PC-3 (cell line): ENCODE measurements at regions not wholly inside any gene's neighbourhood (a gene's known extent, or its start where the extent isn't known, plus 50 kb on each side); places are given as distances from the start of the nearest gene placed in this dataset.

Experiments
- ATAC-seq: fragments of 200-7000 bp; cut with Tn5 transposase; 2 replicates; pipeline ENCODE4 v1.9.1; 2020; ENCODE audit warnings: mild to moderate bottlenecking, moderate library complexity
- BruUV-seq: library from RNA; stranded (reverse); fragments of 400-500 nt; replicated peaks from 2 replicates; lab custom pipeline; 2021; lab: Mats Ljungman, UMichigan
- CTCF ChIA-PET: fragments of 300-600 bp; sonication (Branson Sonifier 250); formaldehyde crosslinking; loops from one replicate; lab custom pipeline; 2022; ENCODE audit warnings: antibody characterized with exemption; lab: Charles Lee
- POLR2A ChIA-PET: fragments of 300-600 bp; sonication (Branson Sonifier 250); formaldehyde crosslinking; loops from one replicate; lab custom pipeline; 2022; ENCODE audit warnings: antibody characterized with exemption; ENCODE audit not compliant: unreplicated experiment; lab: Charles Lee
- DNase-seq: peaks from one replicate; pipeline ENCODE4 v3.0.0-alpha.2; 2015
- H2AFZ ChIP-seq: fragments of 300-600 bp; sonication (generic); 2 replicates; pipeline ENCODE4 v1.6.0; 2016; ENCODE audit warnings: antibody characterized with exemption, low read length
- H3F3A ChIP-seq: fragments of 300-600 bp; sonication (generic); one replicate; pipeline ENCODE4 v1.6.0; 2017; ENCODE audit warnings: antibody characterized with exemption, low read length, control low read depth, mild to moderate bottlenecking; ENCODE audit not compliant: unreplicated experiment
- H3K27ac ChIP-seq: fragments of 300-600 bp; sonication (generic); 2 replicates; pipeline ENCODE4 v1.5.1; 2016; ENCODE audit warnings: mild to moderate bottlenecking, low read length
- H3K27me3 ChIP-seq: fragments of 300-600 bp; sonication (generic); 2 replicates; pipeline ENCODE4 v1.6.1; 2016; ENCODE audit warnings: low read length, mixed read lengths
- H3K36me3 ChIP-seq: fragments of 300-600 bp; sonication (generic); 2 replicates; pipeline ENCODE4 v1.6.1; 2016; ENCODE audit warnings: low read depth, mixed run types, low read length, mixed read lengths
- H3K4me1 ChIP-seq: fragments of 300-600 bp; sonication (generic); 2 replicates; pipeline ENCODE4 v1.5.1; 2016; ENCODE audit warnings: low read length; ENCODE audit not compliant: insufficient read depth
- H3K4me2 ChIP-seq: fragments of 300-600 bp; sonication (generic); 2 replicates; pipeline ENCODE4 v1.6.0; 2016; ENCODE audit warnings: low read length
- H3K4me3 ChIP-seq: fragments of 300-600 bp; sonication (generic); 2 replicates; pipeline ENCODE4 v1.5.1; 2016; ENCODE audit warnings: mild to moderate bottlenecking, low read length, mixed read lengths
- H3K79me2 ChIP-seq: fragments of 300-600 bp; sonication (generic); 2 replicates; pipeline ENCODE4 v1.6.1; 2017; ENCODE audit warnings: low read length, mixed read lengths
- H3K9ac ChIP-seq: fragments of 300-600 bp; sonication (generic); 2 replicates; pipeline ENCODE4 v1.6.0; 2016; ENCODE audit warnings: mild to moderate bottlenecking, low read length
- H3K9me2 ChIP-seq: fragments of 300-600 bp; sonication (generic); replicated peaks from 2 replicates; pipeline ENCODE4 v1.6.1; 2016; ENCODE audit warnings: mixed run types, low read length, mixed read lengths
- H3K9me3 ChIP-seq: fragments of 300-600 bp; sonication (generic); 2 replicates; pipeline ENCODE4 v1.6.1; 2016; ENCODE audit warnings: low read length, mixed read lengths
- H4K20me1 ChIP-seq: fragments of 300-600 bp; sonication (generic); 2 replicates; pipeline ENCODE4 v1.6.1; 2016; ENCODE audit warnings: low read length, mixed read lengths
- EZH2 ChIP-seq: fragments of 300-600 bp; sonication (generic); IDR thresholded peaks from one replicate; pipeline ENCODE4 v1.6.1; 2017; ENCODE audit warnings: antibody characterized with exemption, mild to moderate bottlenecking, low read length; ENCODE audit not compliant: unreplicated experiment
- EZH2phosphoT487 ChIP-seq: fragments of 300-600 bp; sonication (generic); IDR thresholded peaks from 2 replicates; pipeline ENCODE4 v1.6.1; 2018; ENCODE audit warnings: mild to moderate bottlenecking, antibody characterized with exemption, low read length, borderline replicate concordance
- intact Hi-C: fragments of 100-400 bp; cut with micrococcal nuclease; formaldehyde crosslinking; loops from 2 replicates; pipeline ENCODE4 v1.9.0; 2023
- TF ChIP-seq, protein P1 (sequence below): fragments of 300-600 bp; sonication (generic); conservative IDR thresholded peaks from 2 replicates; pipeline ENCODE4 v1.5.1; 2017; ENCODE audit warnings: antibody characterized with exemption, low read depth, mild to moderate bottlenecking, low read length

DNA sequence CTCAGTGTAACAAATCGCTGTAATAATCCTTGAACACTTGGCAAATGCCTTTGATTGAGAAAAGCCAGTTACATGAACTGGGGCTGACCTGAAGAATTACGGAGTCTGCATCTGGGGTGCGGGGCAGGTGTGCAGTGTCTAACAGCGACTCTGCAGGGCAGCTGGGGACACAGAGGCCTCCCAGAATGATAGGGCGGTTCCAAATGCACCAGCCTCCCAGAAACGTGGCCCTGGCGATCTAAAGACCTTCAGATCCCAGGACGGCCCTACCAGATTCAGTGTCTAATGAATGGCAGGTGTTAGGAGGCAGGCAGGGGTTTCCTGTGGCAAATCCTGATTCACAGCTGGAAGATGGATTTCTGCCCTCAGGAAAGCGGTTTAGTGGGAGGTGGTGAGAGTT is 100.5 kb upstream of the RGMA start:
- H4K20me1 ChIP-seq = no peaks in the 10 kb centered on the region
- no TSS peak for BruUV-seq

DNA sequence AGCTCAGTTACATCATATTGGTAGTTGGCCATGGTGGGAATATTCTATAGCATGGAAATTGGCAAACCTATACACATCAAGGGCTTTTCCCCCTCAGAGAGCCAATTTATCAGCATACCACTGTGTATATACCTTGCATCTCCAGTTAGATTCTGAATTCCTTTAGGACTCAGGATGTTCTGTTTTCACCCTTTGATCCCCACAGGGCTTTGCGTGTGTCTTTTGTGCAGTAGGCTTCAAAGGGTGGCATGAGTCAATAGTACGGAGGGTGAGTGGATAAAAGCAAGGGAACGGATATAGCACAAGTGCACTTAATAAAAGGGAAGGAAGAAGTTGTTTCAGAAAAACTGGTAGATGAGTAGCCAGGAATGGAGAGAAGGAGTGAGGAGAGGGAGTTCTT is 99.2 kb upstream of the RGMA start:
- no peak for ATAC-seq

More for the DNA sequence above, 100.5 kb upstream of the RGMA start:
- no peak overlapping the region for H2AFZ ChIP-seq
- no peak overlapping the region for H3K4me3 ChIP-seq
- no peaks in the 10 kb centered on the region for H3K9me2 ChIP-seq
- TF ChIP-seq, protein P1, sequence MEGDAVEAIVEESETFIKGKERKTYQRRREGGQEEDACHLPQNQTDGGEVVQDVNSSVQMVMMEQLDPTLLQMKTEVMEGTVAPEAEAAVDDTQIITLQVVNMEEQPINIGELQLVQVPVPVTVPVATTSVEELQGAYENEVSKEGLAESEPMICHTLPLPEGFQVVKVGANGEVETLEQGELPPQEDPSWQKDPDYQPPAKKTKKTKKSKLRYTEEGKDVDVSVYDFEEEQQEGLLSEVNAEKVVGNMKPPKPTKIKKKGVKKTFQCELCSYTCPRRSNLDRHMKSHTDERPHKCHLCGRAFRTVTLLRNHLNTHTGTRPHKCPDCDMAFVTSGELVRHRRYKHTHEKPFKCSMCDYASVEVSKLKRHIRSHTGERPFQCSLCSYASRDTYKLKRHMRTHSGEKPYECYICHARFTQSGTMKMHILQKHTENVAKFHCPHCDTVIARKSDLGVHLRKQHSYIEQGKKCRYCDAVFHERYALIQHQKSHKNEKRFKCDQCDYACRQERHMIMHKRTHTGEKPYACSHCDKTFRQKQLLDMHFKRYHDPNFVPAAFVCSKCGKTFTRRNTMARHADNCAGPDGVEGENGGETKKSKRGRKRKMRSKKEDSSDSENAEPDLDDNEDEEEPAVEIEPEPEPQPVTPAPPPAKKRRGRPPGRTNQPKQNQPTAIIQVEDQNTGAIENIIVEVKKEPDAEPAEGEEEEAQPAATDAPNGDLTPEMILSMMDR = no peak
- TF ChIP-seq EZH2 (no peak), EZH2phosphoT487 (no peak)
- H3K27me3 ChIP-seq = peaks cover 76% of the 10 kb centered on the region
- H3K79me2 ChIP-seq = no peaks in the 10 kb centered on the region
- ATAC-seq (no peak), DNase-seq (no peak)
- H3K4me1 ChIP-seq = no peaks in the 10 kb centered on the region
- CTCF ChIA-PET = no interaction called here
- no peak overlapping the region for H3K9ac ChIP-seq
- POLR2A ChIA-PET = no interaction called here
- intact Hi-C loops = no loop called here
- H3K27ac ChIP-seq = no peak overlapping the region
- H3K36me3 ChIP-seq = no peaks in the 10 kb centered on the region
- no peak overlapping the region for H3K4me2 ChIP-seq
- H3F3A ChIP-seq = no peaks in the 10 kb centered on the region
- H3K9me3 ChIP-seq = no peaks in the 10 kb centered on the region

DNA sequence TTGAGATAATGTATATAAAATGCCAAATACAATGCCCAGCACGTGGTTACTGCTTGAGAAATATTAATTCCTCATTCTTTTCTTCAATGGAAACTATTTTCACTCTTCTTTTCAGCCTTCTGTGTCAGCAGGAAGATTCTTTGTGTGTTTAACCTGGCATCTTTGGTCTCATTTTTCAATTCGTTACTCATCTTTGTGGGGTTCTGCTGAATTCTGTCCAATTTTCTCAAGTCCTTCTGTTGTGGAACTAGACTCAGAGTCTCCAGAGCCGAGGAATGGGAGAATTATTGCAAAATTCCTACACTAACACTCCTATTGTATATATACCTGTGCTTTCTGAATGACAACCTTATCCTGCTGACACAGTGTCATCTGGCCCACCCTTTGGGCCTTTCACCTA is 96.8 kb upstream of the RGMA start:
- no peaks in the 10 kb centered on the region for H3K4me1 ChIP-seq
- H4K20me1 ChIP-seq = no peaks in the 10 kb centered on the region
- no peaks in the 10 kb centered on the region for H3K9me2 ChIP-seq
- POLR2A ChIA-PET = no interaction called here
- no peaks in the 10 kb centered on the region for H3F3A ChIP-seq
- H3K4me3 ChIP-seq = no peak overlapping the region
- H3K9ac ChIP-seq = no peak overlapping the region
- H3K27ac ChIP-seq = no peak overlapping the region
- H3K9me3 ChIP-seq = no peaks in the 10 kb centered on the region
- intact Hi-C loops = no loop called here
- H3K4me2 ChIP-seq = no peak overlapping the region
- no TSS peak for BruUV-seq
- CTCF ChIA-PET = no interaction called here
- H3K36me3 ChIP-seq = no peaks in the 10 kb centered on the region
- DNase-seq = no peak
- TF ChIP-seq, protein P1 = no peak
- TF ChIP-seq EZH2 = no peak
- no peak for TF ChIP-seq EZH2phosphoT487
- H2AFZ ChIP-seq = no peak overlapping the region
- no peaks in the 10 kb centered on the region for H3K79me2 ChIP-seq
- peaks cover 74% of the 10 kb centered on the region for H3K27me3 ChIP-seq
- no peak for ATAC-seq

More for the DNA sequence above, 99.2 kb upstream of the RGMA start:
- Histone ChIP-seq H3K4me1 (no peaks in the 10 kb centered on the region), H2AFZ (no peak overlapping the region), H4K20me1 (no peaks in the 10 kb centered on the region), H3K27me3 (peaks cover 80% of the 10 kb centered on the region), H3K36me3 (no peaks in the 10 kb centered on the region), H3K4me3 (no peak overlapping the region), H3K9ac (no peak overlapping the region), H3K27ac (no peak overlapping the region), H3K4me2 (no peak overlapping the region), H3K9me3 (no peaks in the 10 kb centered on the region), H3K79me2 (no peaks in the 10 kb centered on the region), H3K9me2 (no peaks in the 10 kb centered on the region), H3F3A (no peaks in the 10 kb centered on the region)
- intact Hi-C loops = no loop called here
- DNase-seq = no peak
- POLR2A ChIA-PET = no interaction called here
- BruUV-seq = no TSS peak
- CTCF ChIA-PET = no interaction called here
- TF ChIP-seq EZH2phosphoT487 (no peak), EZH2 (no peak)
- TF ChIP-seq, protein P1 = no peak
